IPS DF 6.9 (cell line): ENCODE measurements at regions not wholly inside any gene's neighbourhood (a gene's known extent, or its start where the extent isn't known, plus 50 kb on each side); places are given as distances from the start of the nearest gene placed in this dataset.
"Not testable (repeated sequence)": the region's sequence is repeated elsewhere in the genome, so short reads cannot be mapped to it uniquely, and the experiment has no call there.

Source experiments
- DNase-seq: peaks from one replicate; pipeline ENCODE4 v3.0.0-alpha.2; 2013; ENCODE audit warnings: low read depth, low spot score
- H3K27ac ChIP-seq: one replicate; pipeline ENCODE4 v1.5.1; 2013; ENCODE audit warnings: low read length, control low read depth
- H3K27me3 ChIP-seq: 2 replicates; pipeline ENCODE4 v1.6.1; 2013; ENCODE audit warnings: mild to moderate bottlenecking, low read length; ENCODE audit not compliant: control insufficient read depth, insufficient read depth
- H3K36me3 ChIP-seq: 2 replicates; pipeline ENCODE4 v1.6.1; 2013; ENCODE audit warnings: low read length; ENCODE audit not compliant: control insufficient read depth, insufficient read depth
- H3K4me1 ChIP-seq: 2 replicates; pipeline ENCODE4 v1.6.1; 2013; ENCODE audit warnings: low read length; ENCODE audit not compliant: control insufficient read depth, insufficient read depth
- H3K4me3 ChIP-seq: 2 replicates; pipeline ENCODE4 v1.5.1; 2013; ENCODE audit warnings: mild to moderate bottlenecking, low read length
- H3K9me3 ChIP-seq: 2 replicates; pipeline ENCODE4 v1.6.1; 2013; ENCODE audit warnings: low read length, inconsistent platforms; ENCODE audit not compliant: control insufficient read depth, insufficient read depth
- WGBS: extraction: QIAGEN DNeasy Blood & Tissue Kit; methylation state at CpG from one replicate; pipeline ENCODE4 v1.1.7; 2013; ENCODE audit warnings: mixed read lengths, missing lambda C conversion rate; ENCODE audit not compliant: insufficient read length, insufficient coverage; 5-methylcytosine and 5-hydroxymethylcytosine counted together

- no peaks in the 10 kb centered on the region for H3K36me3 ChIP-seq
- no peaks in the 10 kb centered on the region for H3K27me3 ChIP-seq
- H3K4me1 ChIP-seq, result no peaks in the 10 kb centered on the region
- H3K9me3 ChIP-seq, result no peaks in the 10 kb centered on the region
- no peak overlapping the region for H3K27ac ChIP-seq
- DNase-seq, result no peak
- H3K4me3 ChIP-seq, result no peak overlapping the region
- WGBS, result no CpG with 5 or more reads among the region's 1 CpG
These were observed 397.0 kb upstream of the ISX start for GRCh38 chr22:34669001-34669400.

GRCh38 chr22:34683031-34683430 is 382.9 kb upstream of the ISX start:
- H3K36me3 ChIP-seq, result not testable (repeated sequence)
- WGBS, result no CpG with 5 or more reads among the region's 17 CpGs

GRCh38 chr22:34684278-34684677 is 381.7 kb upstream of the ISX start:
- H3K4me3 ChIP-seq, H3K4me1 ChIP-seq, H3K9me3 ChIP-seq, DNase-seq, H3K36me3 ChIP-seq, H3K27me3 ChIP-seq, H3K27ac ChIP-seq: not testable (repeated sequence)
- WGBS, result no CpG with 5 or more reads among the region's 30 CpGs

More at GRCh38 chr22:34683031-34683430, 382.9 kb upstream of the ISX start:
- not testable (repeated sequence) for H3K9me3 ChIP-seq, H3K4me1 ChIP-seq, H3K27me3 ChIP-seq, H3K27ac ChIP-seq, H3K4me3 ChIP-seq, DNase-seq

- no CpG with 5 or more reads among the region's 1 CpG for WGBS
- no peaks in the 10 kb centered on the region for H3K36me3 ChIP-seq
- no peak overlapping the region for H3K4me3 ChIP-seq
- no peaks in the 10 kb centered on the region for H3K4me1 ChIP-seq
- DNase-seq, result no peak
- no peaks in the 10 kb centered on the region for H3K9me3 ChIP-seq
- no peaks in the 10 kb centered on the region for H3K27me3 ChIP-seq
- no peak overlapping the region for H3K27ac ChIP-seq
These were observed 378.8 kb upstream of the ISX start for GRCh38 chr22:34687116-34687515.

GRCh38 chr22:34688825-34689224 is 377.1 kb upstream of the ISX start:
- WGBS, result no CpG with 5 or more reads among the region's 1 CpG
- Histone ChIP-seq H3K4me1 (no peaks in the 10 kb centered on the region), H3K4me3 (no peak overlapping the region), H3K36me3 (no peaks in the 10 kb centered on the region), H3K9me3 (no peaks in the 10 kb centered on the region), H3K27ac (no peak overlapping the region), H3K27me3 (no peaks in the 10 kb centered on the region)
- no peak for DNase-seq

- H3K9me3 ChIP-seq, result no peaks in the 10 kb centered on the region
- H3K4me1 ChIP-seq, result no peaks in the 10 kb centered on the region
- H3K27me3 ChIP-seq, result no peaks in the 10 kb centered on the region
- peak; percentile 7 for DNase-seq
- H3K27ac ChIP-seq, result no peak overlapping the region
- no peak overlapping the region for H3K4me3 ChIP-seq
- H3K36me3 ChIP-seq, result no peaks in the 10 kb centered on the region
- WGBS, result no CpG with 5 or more reads among the region's 2 CpGs
These were observed 369.4 kb upstream of the ISX start for GRCh38 chr22:34696557-34696956.

GRCh38 chr22:34702279-34702678 is 363.7 kb upstream of the ISX start:
- Histone ChIP-seq H3K4me3 (no peak overlapping the region), H3K36me3 (no peaks in the 10 kb centered on the region), H3K27me3 (no peaks in the 10 kb centered on the region), H3K4me1 (no peaks in the 10 kb centered on the region), H3K9me3 (no peaks in the 10 kb centered on the region), H3K27ac (no peak overlapping the region)
- WGBS, result no CpG with 5 or more reads among the region's 2 CpGs
- DNase-seq, result no peak

GRCh38 chr22:34709641-34710040 is 356.3 kb upstream of the ISX start:
- H3K9me3 ChIP-seq, result no peaks in the 10 kb centered on the region
- H3K36me3 ChIP-seq, result no peaks in the 10 kb centered on the region
- no peaks in the 10 kb centered on the region; the same call in 1 of the 2 replicates for H3K27me3 ChIP-seq
- H3K27ac ChIP-seq, result no peak overlapping the region
- H3K4me3 ChIP-seq, result no peak overlapping the region
- DNase-seq, result no peak
- WGBS, result no CpG with 5 or more reads among the region's 2 CpGs
- H3K4me1 ChIP-seq, result no peaks in the 10 kb centered on the region

- Histone ChIP-seq H3K4me1 (no peaks in the 10 kb centered on the region), H3K36me3 (no peaks in the 10 kb centered on the region), H3K4me3 (no peak overlapping the region), H3K27me3 (no peaks in the 10 kb centered on the region), H3K9me3 (no peaks in the 10 kb centered on the region), H3K27ac (no peak overlapping the region)
- DNase-seq, result no peak
- no CpG with 5 or more reads among the region's 2 CpGs for WGBS
These were observed 343.1 kb upstream of the ISX start for GRCh38 chr22:34722901-34723300.

- no peaks in the 10 kb centered on the region for H3K4me1 ChIP-seq
- H3K27me3 ChIP-seq, result no peaks in the 10 kb centered on the region
- no peaks in the 10 kb centered on the region for H3K9me3 ChIP-seq
These were observed 329.9 kb upstream of the ISX start for GRCh38 chr22:34736081-34736480.

GRCh38 chr22:34738661-34739400 is 327.1 kb upstream of the ISX start:
- WGBS, result no CpG with 5 or more reads among the region's 3 CpGs
- no peak overlapping the region for H3K4me3 ChIP-seq
- H3K27ac ChIP-seq, result no peak overlapping the region
- no peaks in the 10 kb centered on the region for H3K4me1 ChIP-seq
- H3K36me3 ChIP-seq, result no peaks in the 10 kb centered on the region
- H3K9me3 ChIP-seq, result no peaks in the 10 kb centered on the region
- no peak for DNase-seq
- H3K27me3 ChIP-seq, result no peaks in the 10 kb centered on the region

More at GRCh38 chr22:34736081-34736480, 329.9 kb upstream of the ISX start:
- H3K27ac ChIP-seq, result no peak overlapping the region
- no peak for DNase-seq
- no CpG with 5 or more reads among the region's 1 CpG for WGBS
- no peak overlapping the region for H3K4me3 ChIP-seq
- no peaks in the 10 kb centered on the region for H3K36me3 ChIP-seq
